Ovary (tissue), 3 donors: ENCODE measurements at regions not wholly inside any gene's neighbourhood (a gene's known extent, or its start where the extent isn't known, plus 50 kb on each side); places are given as distances from the start of the nearest gene placed in this dataset.

Source experiments
- CTCF ChIP-seq, 3 donors: fragments of 450-650 bp in 2 of 3; fragments of 200-600 bp in 1 of 3; IDR thresholded peaks; one replicate each; pipeline versions ENCODE4 v1.5.1 to v1.8.0; 2016 to 2022; ENCODE audit warnings: antibody characterized with exemption in 3 of 3, mild to moderate bottlenecking in 1 of 3
- POLR2A ChIP-seq: fragments of 450-650 bp; IDR thresholded peaks from one replicate; pipeline ENCODE4 v1.6.1; 2017; ENCODE audit warnings: antibody characterized with exemption, mild to moderate bottlenecking, moderate library complexity
- donor health status: DM: no; HTN: no; CAD: no.

- TF ChIP-seq CTCF (IDR thresholded peaks at IDR 0.05) = no peak
- TF ChIP-seq POLR2A = no peak
These were observed 91.8 kb upstream of the SERBP1 start for GRCh38 chr1:67522001-67522441.
